Activated CD4-positive, alpha-beta T cell treated with anti-CD3 and anti-CD28 coated beads, Interleukin-2, amount 10 ng/mL, durations not matched to agents 7 days and 5 days (primary cell): ENCODE measurements at regions not wholly inside any gene's neighbourhood (a gene's known extent, or its start where the extent isn't known, plus 50 kb on each side); places are given as distances from the start of the nearest gene placed in this dataset.
"Not testable (repeated sequence)": the region's sequence is repeated elsewhere in the genome, so short reads cannot be mapped to it uniquely, and the experiment has no call there.

ENCODE experiments used
- CTCF ChIA-PET: fragments of 350-600 bp; sonication (Branson Sonifier 250); formaldehyde crosslinking; loops from one replicate; lab custom pipeline; 2021; ENCODE audit warnings: antibody characterized with exemption; lab: Charles Lee
- POLR2A ChIA-PET: fragments of 350-600 bp; sonication (Branson Sonifier 250); formaldehyde crosslinking; loops from one replicate; lab custom pipeline; 2021; ENCODE audit warnings: antibody characterized with exemption; lab: Charles Lee
- DNase-seq: peaks from one replicate; pipeline ENCODE4 v3.0.0-alpha.2; 2020
- H3K27ac Mint-ChIP-seq: one replicate; pipeline ENCODE4 v1.8.0; 2021; ENCODE audit warnings: mild to moderate bottlenecking, moderate library complexity, mixed read lengths
- H3K27me3 Mint-ChIP-seq: one replicate; pipeline ENCODE4 v1.8.0; 2021; ENCODE audit warnings: mixed read lengths
- H3K36me3 Mint-ChIP-seq: one replicate; pipeline ENCODE4 v1.8.0; 2021; ENCODE audit warnings: low read depth, mixed read lengths
- H3K4me1 Mint-ChIP-seq: one replicate; pipeline ENCODE4 v1.8.0; 2021; ENCODE audit warnings: mixed read lengths
- H3K4me3 Mint-ChIP-seq: one replicate; pipeline ENCODE4 v1.8.0; 2021; ENCODE audit warnings: mild to moderate bottlenecking, moderate library complexity, mixed read lengths
- H3K9me3 Mint-ChIP-seq: one replicate; pipeline ENCODE4 v1.8.0; 2021; ENCODE audit warnings: mixed read lengths

- no peak overlapping the region for H3K27ac Mint-ChIP-seq
Measured at GRCh38 chrX:140086691-140087090, 121.4 kb upstream of the CXorf66 start.

GRCh38 chrX:140074851-140075250 is 109.5 kb upstream of the CXorf66 start:
- CTCF ChIA-PET, H3K27me3 Mint-ChIP-seq, H3K27ac Mint-ChIP-seq, H3K4me3 Mint-ChIP-seq, H3K36me3 Mint-ChIP-seq, H3K4me1 Mint-ChIP-seq, H3K9me3 Mint-ChIP-seq, POLR2A ChIA-PET, DNase-seq: not testable (repeated sequence)

More at GRCh38 chrX:140086691-140087090, 121.4 kb upstream of the CXorf66 start:
- DNase-seq: no peak
- Mint-ChIP-seq H3K36me3 (no peaks in the 10 kb centered on the region), H3K27me3 (peaks cover 18% of the 10 kb centered on the region), H3K9me3 (no peaks in the 10 kb centered on the region), H3K4me3 (no peak overlapping the region), H3K4me1 (no peaks in the 10 kb centered on the region)
- ChIA-PET CTCF (no interaction called here), POLR2A (no interaction called here)

- Mint-ChIP-seq H3K27me3 (no peaks in the 10 kb centered on the region), H3K4me3 (no peak overlapping the region), H3K4me1 (no peaks in the 10 kb centered on the region), H3K36me3 (no peaks in the 10 kb centered on the region), H3K27ac (no peak overlapping the region), H3K9me3 (no peaks in the 10 kb centered on the region)
- ChIA-PET CTCF (no interaction called here), POLR2A (no interaction called here)
- no peak for DNase-seq
Measured at GRCh38 chrX:140071037-140071436, 105.7 kb upstream of the CXorf66 start.

- DNase-seq: no peak
- Mint-ChIP-seq H3K27ac (no peak overlapping the region), H3K9me3 (no peaks in the 10 kb centered on the region), H3K27me3 (no peaks in the 10 kb centered on the region), H3K36me3 (no peaks in the 10 kb centered on the region), H3K4me1 (no peaks in the 10 kb centered on the region), H3K4me3 (no peak overlapping the region)
- POLR2A ChIA-PET: no interaction called here
- CTCF ChIA-PET: no interaction called here
Measured at GRCh38 chrX:140065961-140066662, 100.8 kb upstream of the CXorf66 start.

GRCh38 chrX:140064993-140065392 is 99.7 kb upstream of the CXorf66 start:
- Mint-ChIP-seq H3K4me3 (no peak overlapping the region), H3K4me1 (no peaks in the 10 kb centered on the region), H3K9me3 (no peaks in the 10 kb centered on the region), H3K27ac (no peak overlapping the region), H3K27me3 (no peaks in the 10 kb centered on the region), H3K36me3 (no peaks in the 10 kb centered on the region)
- CTCF ChIA-PET: no interaction called here
- DNase-seq: no peak
- POLR2A ChIA-PET: no interaction called here

GRCh38 chrX:140057001-140057411 is 91.7 kb upstream of the CXorf66 start:
- Mint-ChIP-seq H3K4me3 (no peak overlapping the region), H3K27me3 (no peaks in the 10 kb centered on the region), H3K4me1 (peaks cover 2% of the 10 kb centered on the region), H3K27ac (no peak overlapping the region), H3K9me3 (no peaks in the 10 kb centered on the region), H3K36me3 (no peaks in the 10 kb centered on the region)
- CTCF ChIA-PET: interaction anchor here (1.1 kb wide), 2 partner anchors 9 to 42 kb away, joined by 3 read pairs; no protein-coding TSS in a partner anchor
- POLR2A ChIA-PET: no interaction called here
- peak; percentile 52 for DNase-seq

GRCh38 chrX:140053846-140054245 is 88.5 kb upstream of the CXorf66 start:
- no peak for DNase-seq
- ChIA-PET CTCF (no interaction called here), POLR2A (no interaction called here)
- no peaks in the 10 kb centered on the region for H3K27me3 Mint-ChIP-seq
- H3K36me3 Mint-ChIP-seq: no peaks in the 10 kb centered on the region
- no peaks in the 10 kb centered on the region for H3K9me3 Mint-ChIP-seq
- peaks cover 2% of the 10 kb centered on the region for H3K4me1 Mint-ChIP-seq
- H3K27ac Mint-ChIP-seq: no peak overlapping the region
- H3K4me3 Mint-ChIP-seq: no peak overlapping the region

- H3K9me3 Mint-ChIP-seq: no peaks in the 10 kb centered on the region
- H3K27ac Mint-ChIP-seq: no peak overlapping the region
Measured at GRCh38 chrX:140050906-140051305, 85.6 kb upstream of the CXorf66 start.

GRCh38 chrX:140040386-140040785 is 75.1 kb upstream of the CXorf66 start:
- no peak for DNase-seq
- Mint-ChIP-seq H3K36me3 (no peaks in the 10 kb centered on the region), H3K9me3 (no peaks in the 10 kb centered on the region), H3K27ac (no peak overlapping the region), H3K4me3 (no peak overlapping the region), H3K27me3 (peaks cover 2% of the 10 kb centered on the region), H3K4me1 (no peaks in the 10 kb centered on the region)
- POLR2A ChIA-PET: no interaction called here
- CTCF ChIA-PET: no interaction called here

More at GRCh38 chrX:140050906-140051305, 85.6 kb upstream of the CXorf66 start:
- no peaks in the 10 kb centered on the region for H3K36me3 Mint-ChIP-seq
- no peaks in the 10 kb centered on the region for H3K27me3 Mint-ChIP-seq
- no peak overlapping the region for H3K4me3 Mint-ChIP-seq
- CTCF ChIA-PET: no interaction called here
- no peaks in the 10 kb centered on the region for H3K4me1 Mint-ChIP-seq
- DNase-seq: no peak
- POLR2A ChIA-PET: no interaction called here

- no peak overlapping the region for H3K27ac Mint-ChIP-seq
Measured at GRCh38 chrX:140038842-140039241, 73.5 kb upstream of the CXorf66 start.

GRCh38 chrX:140034916-140035315 is 69.6 kb upstream of the CXorf66 start:
- Mint-ChIP-seq H3K4me1 (no peaks in the 10 kb centered on the region), H3K27me3 (no peaks in the 10 kb centered on the region), H3K4me3 (no peak overlapping the region), H3K27ac (no peak overlapping the region), H3K36me3 (no peaks in the 10 kb centered on the region), H3K9me3 (no peaks in the 10 kb centered on the region)
- ChIA-PET CTCF (no interaction called here), POLR2A (no interaction called here)
- no peak for DNase-seq

More at GRCh38 chrX:140038842-140039241, 73.5 kb upstream of the CXorf66 start:
- Mint-ChIP-seq H3K4me1 (no peaks in the 10 kb centered on the region), H3K36me3 (no peaks in the 10 kb centered on the region), H3K27me3 (no peaks in the 10 kb centered on the region), H3K4me3 (no peak overlapping the region), H3K9me3 (no peaks in the 10 kb centered on the region)
- ChIA-PET CTCF (no interaction called here), POLR2A (no interaction called here)
- DNase-seq: no peak

- Mint-ChIP-seq H3K4me3 (no peak overlapping the region), H3K27me3 (no peaks in the 10 kb centered on the region)
Measured at GRCh38 chrX:140022482-140022881, 57.2 kb upstream of the CXorf66 start.

GRCh38 chrX:140019134-140019533 is 53.8 kb upstream of the CXorf66 start:
- H3K4me3 Mint-ChIP-seq, H3K27me3 Mint-ChIP-seq, H3K36me3 Mint-ChIP-seq, H3K27ac Mint-ChIP-seq, CTCF ChIA-PET, DNase-seq, POLR2A ChIA-PET, H3K4me1 Mint-ChIP-seq, H3K9me3 Mint-ChIP-seq: not testable (repeated sequence)

More at GRCh38 chrX:140022482-140022881, 57.2 kb upstream of the CXorf66 start:
- Mint-ChIP-seq H3K4me1 (no peaks in the 10 kb centered on the region), H3K9me3 (no peaks in the 10 kb centered on the region), H3K27ac (no peak overlapping the region), H3K36me3 (no peaks in the 10 kb centered on the region)
- ChIA-PET CTCF (no interaction called here), POLR2A (no interaction called here)
- DNase-seq: no peak
